ENCODE measurements at regions not wholly inside any gene's neighbourhood (a gene's known extent, or its start where the extent isn't known, plus 50 kb on each side); places are given as distances from the start of the nearest gene placed in this dataset.

GRCh38 chr13:88622362-88622973 is 951.3 kb downstream of the SLITRK5 start:
- Histone ChIP-seq H3K27ac (ENCODE audit: low read depth) (no peak overlapping the region), H3K27me3 (ENCODE audit: insufficient read depth) (no peaks in the 10 kb centered on the region), H3F3A (replicated peaks; ENCODE audit: low read depth) (no peaks in the 10 kb centered on the region), H3K9me2 (ENCODE audit: insufficient read depth) (peaks cover 8% of the 10 kb centered on the region; the same call in 1 of the 2 replicates), H3K4me2 (no peak overlapping the region), H3K36me3 (ENCODE audit: insufficient read depth) (0 out of 2 replicates have a peak, but pooled peaks cover 11% of the 10 kb centered on the region), H3K4me3 (no peak overlapping the region), H4K20me1 (replicated peaks; ENCODE audit: insufficient read depth) (no peaks in the 10 kb centered on the region), H2AFZ (no peak overlapping the region), H3K79me2 (replicated peaks; ENCODE audit: insufficient read depth) (no peaks in the 10 kb centered on the region), H3K4me1 (ENCODE audit: insufficient read depth) (no peaks in the 10 kb centered on the region)
- ATAC-seq (no peak), DNase-seq (ENCODE audit: low spot score) (peak; percentile 1)
- H3K27ac Mint-ChIP-seq: no peak overlapping the region
- H3K27me3 Mint-ChIP-seq (ENCODE audit: insufficient read depth, low read depth, poor library complexity): no peaks in the 10 kb centered on the region
- no peak overlapping the region for H3K4me3 Mint-ChIP-seq
- H3K36me3 Mint-ChIP-seq (ENCODE audit: low read depth): peaks cover 17% of the 10 kb centered on the region
- peaks cover 31% of the 10 kb centered on the region for H3K9me3 Mint-ChIP-seq
- TF ChIP-seq REST (IDR thresholded peaks at IDR 0.05; ENCODE audit: unreplicated experiment) (no peak), EZH2 (IDR thresholded peaks at IDR 0.05; ENCODE audit: low read depth, unreplicated experiment) (no peak), NANOG (IDR thresholded peaks at IDR 0.05; ENCODE audit: borderline replicate concordance) (no peak), STAT1 (IDR thresholded peaks at IDR 0.05; ENCODE audit: unreplicated experiment) (no peak), JUNB (IDR thresholded peaks at IDR 0.05; ENCODE audit: unreplicated experiment) (no peak), CREB1 (CRISPR knock-in tag; IDR thresholded peaks at IDR 0.05; ENCODE audit: low read depth) (no peak)
- H3K4me1 Mint-ChIP-seq: no peaks in the 10 kb centered on the region

GRCh38 chr13:88623150-88623549 is 952.0 kb downstream of the SLITRK5 start:
- no peak overlapping the region for H3K4me2 ChIP-seq
- H3K9me2 ChIP-seq (ENCODE audit: insufficient read depth): peaks cover 3% of the 10 kb centered on the region; the same call in 1 of the 2 replicates
- 0 out of 2 replicates have a peak, but pooled peaks cover 11% of the 10 kb centered on the region for H3K36me3 ChIP-seq (ENCODE audit: insufficient read depth)
- H3K27ac ChIP-seq (ENCODE audit: low read depth): no peak overlapping the region
- H3K4me3 ChIP-seq: no peak overlapping the region
- H3F3A ChIP-seq (replicated peaks; ENCODE audit: low read depth): no peaks in the 10 kb centered on the region
- no peaks in the 10 kb centered on the region for H3K79me2 ChIP-seq (replicated peaks; ENCODE audit: insufficient read depth)
- TF ChIP-seq EZH2phosphoT487 (IDR thresholded peaks at IDR 0.05; ENCODE audit: unreplicated experiment): no peak
- TF ChIP-seq ETS1 (IDR thresholded peaks at IDR 0.05): no peak
- no peak for TF ChIP-seq JUNB (IDR thresholded peaks at IDR 0.05; ENCODE audit: unreplicated experiment)
- no peak for TF ChIP-seq REST (IDR thresholded peaks at IDR 0.05; ENCODE audit: unreplicated experiment)
- no peak for TF ChIP-seq CREB1 (CRISPR knock-in tag; IDR thresholded peaks at IDR 0.05; ENCODE audit: low read depth)
- Mint-ChIP-seq H3K27ac (no peak overlapping the region), H3K36me3 (ENCODE audit: low read depth) (peaks cover 17% of the 10 kb centered on the region), H3K27me3 (ENCODE audit: insufficient read depth, low read depth, poor library complexity) (no peaks in the 10 kb centered on the region), H3K9me3 (peaks cover 31% of the 10 kb centered on the region), H3K4me3 (no peak overlapping the region), H3K4me1 (no peaks in the 10 kb centered on the region)
- H3K4me1 ChIP-seq (ENCODE audit: insufficient read depth): no peaks in the 10 kb centered on the region
- DNase-seq (ENCODE audit: low spot score): no peak
- H4K20me1 ChIP-seq (replicated peaks; ENCODE audit: insufficient read depth): no peaks in the 10 kb centered on the region
- no peak for ATAC-seq
- H2AFZ ChIP-seq: no peak overlapping the region
- H3K27me3 ChIP-seq (ENCODE audit: insufficient read depth): no peaks in the 10 kb centered on the region

All from GM23338 (cell line).